22Rv1 (cell line): ENCODE measurements at regions not wholly inside any gene's neighbourhood (a gene's known extent, or its start where the extent isn't known, plus 50 kb on each side); places are given as distances from the start of the nearest gene placed in this dataset.

ENCODE experiments used
- ZFX ChIP-seq: fragments of 450-650 bp; IDR thresholded peaks from 2 replicates; pipeline ENCODE4 v1.6.1; 2017; ENCODE audit warnings: antibody characterized with exemption, borderline replicate concordance
- TF ChIP-seq, protein P1 (sequence below): fragments of 450-650 bp; IDR thresholded peaks from 2 replicates; pipeline ENCODE4 v1.5.1; 2017; ENCODE audit warnings: mild to moderate bottlenecking

DNA sequence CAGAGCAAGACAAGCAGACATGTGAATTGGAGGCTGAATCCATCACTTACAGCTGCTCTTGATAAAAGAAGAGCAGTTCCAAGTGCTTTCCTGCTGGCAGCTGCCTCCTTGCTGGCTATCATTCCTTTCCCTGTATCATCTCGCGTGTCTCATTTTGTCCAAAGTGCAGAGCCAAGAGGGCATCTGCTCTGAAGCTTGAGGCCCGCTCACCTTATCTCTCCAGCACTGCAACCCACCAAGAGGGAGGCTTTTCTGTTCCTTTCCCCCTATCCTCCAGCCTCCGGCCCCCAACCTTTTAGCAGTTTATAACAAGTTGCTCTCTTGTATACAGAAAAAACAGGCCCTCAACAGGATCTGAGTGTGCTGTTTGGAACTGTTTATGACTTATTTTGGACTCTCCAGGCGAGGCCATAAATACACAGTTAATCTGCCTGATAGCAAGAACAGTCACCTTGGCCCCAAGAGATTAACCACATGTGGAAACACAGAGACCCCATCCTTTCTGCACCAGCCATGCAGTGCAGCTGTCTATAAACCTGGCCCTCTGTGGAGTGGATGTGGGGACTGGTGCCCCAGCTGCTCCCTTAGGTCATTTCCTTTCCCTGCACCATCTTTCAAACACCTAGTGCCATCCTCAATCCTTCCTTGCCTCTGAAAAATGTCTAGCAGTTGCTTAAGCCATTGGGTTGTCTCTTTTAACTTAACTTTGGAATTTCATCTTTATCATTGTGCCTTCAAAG, 172.5 kb upstream of the FERMT1 start:
- TF ChIP-seq, protein P1, sequence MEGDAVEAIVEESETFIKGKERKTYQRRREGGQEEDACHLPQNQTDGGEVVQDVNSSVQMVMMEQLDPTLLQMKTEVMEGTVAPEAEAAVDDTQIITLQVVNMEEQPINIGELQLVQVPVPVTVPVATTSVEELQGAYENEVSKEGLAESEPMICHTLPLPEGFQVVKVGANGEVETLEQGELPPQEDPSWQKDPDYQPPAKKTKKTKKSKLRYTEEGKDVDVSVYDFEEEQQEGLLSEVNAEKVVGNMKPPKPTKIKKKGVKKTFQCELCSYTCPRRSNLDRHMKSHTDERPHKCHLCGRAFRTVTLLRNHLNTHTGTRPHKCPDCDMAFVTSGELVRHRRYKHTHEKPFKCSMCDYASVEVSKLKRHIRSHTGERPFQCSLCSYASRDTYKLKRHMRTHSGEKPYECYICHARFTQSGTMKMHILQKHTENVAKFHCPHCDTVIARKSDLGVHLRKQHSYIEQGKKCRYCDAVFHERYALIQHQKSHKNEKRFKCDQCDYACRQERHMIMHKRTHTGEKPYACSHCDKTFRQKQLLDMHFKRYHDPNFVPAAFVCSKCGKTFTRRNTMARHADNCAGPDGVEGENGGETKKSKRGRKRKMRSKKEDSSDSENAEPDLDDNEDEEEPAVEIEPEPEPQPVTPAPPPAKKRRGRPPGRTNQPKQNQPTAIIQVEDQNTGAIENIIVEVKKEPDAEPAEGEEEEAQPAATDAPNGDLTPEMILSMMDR = no peak
- no peak for TF ChIP-seq ZFX
